IMR-90 (cell line): ENCODE measurements at regions not wholly inside any gene's neighbourhood (a gene's known extent, or its start where the extent isn't known, plus 50 kb on each side); places are given as distances from the start of the nearest gene placed in this dataset.

Source experiments
- ATAC-seq: fragments of 200-7000 bp; cut with Tn5 transposase; 2 replicates; pipeline ENCODE4 v1.9.1; 2020; ENCODE audit warnings: low read depth, mild to moderate bottlenecking, moderate library complexity
- BruUV-seq: library from RNA; stranded (reverse); fragments of 400-500 nt; replicated peaks from 2 replicates; lab custom pipeline; 2021; lab: Mats Ljungman, UMichigan
- CTCF ChIA-PET: fragments of 300-600 bp; formaldehyde crosslinking; extraction: SDS; loops from one replicate; lab custom pipeline; 2021; ENCODE audit warnings: antibody characterized with exemption; lab: Yijun Ruan, JAX
- POLR2A ChIA-PET: fragments of 300-600 bp; sonication (Branson Sonifier 250); formaldehyde crosslinking; loops from one replicate; lab custom pipeline; 2022; ENCODE audit warnings: antibody characterized with exemption; ENCODE audit not compliant: unreplicated experiment; lab: Charles Lee
- DNase-seq: peaks from one replicate; pipeline ENCODE4 v3.0.0; 2013
- H2AFZ ChIP-seq: replicated peaks from 2 replicates; pipeline ENCODE3; 2013; ENCODE audit warnings: low read length, mild to moderate bottlenecking; ENCODE audit not compliant: poor library complexity
- H2AK5ac ChIP-seq: 2 replicates; pipeline ENCODE4 v1.6.1; 2013; ENCODE audit warnings: low read depth, low read length, inconsistent platforms
- H2AK9ac ChIP-seq: replicated peaks from 2 replicates; pipeline ENCODE3; 2013; ENCODE audit warnings: mild to moderate bottlenecking, low read depth, low read length, moderate library complexity; ENCODE audit not compliant: poor library complexity
- H2BK120ac ChIP-seq: 2 replicates; pipeline ENCODE4 v1.6.1; 2013; ENCODE audit warnings: low read depth, low read length, inconsistent platforms
- H2BK15ac ChIP-seq: 3 replicates; pipeline ENCODE4 v1.6.1; 2013; ENCODE audit warnings: low read depth, low read length, inconsistent platforms
- H2BK20ac ChIP-seq: 2 replicates; pipeline ENCODE4 v1.6.1; 2013; ENCODE audit warnings: low read depth, mild to moderate bottlenecking, inconsistent platforms, low read length, moderate library complexity
- H2BK5ac ChIP-seq: 2 replicates; pipeline ENCODE4 v1.6.1; 2013; ENCODE audit warnings: mild to moderate bottlenecking, low read depth, low read length, inconsistent platforms; ENCODE audit not compliant: poor library complexity, severe bottlenecking
- H3K14ac ChIP-seq: replicated peaks from 2 replicates; pipeline ENCODE4 v1.6.1; 2013; ENCODE audit warnings: low read depth, low read length, inconsistent platforms
- H3K18ac ChIP-seq: 2 replicates; pipeline ENCODE4 v1.6.1; 2013; ENCODE audit warnings: low read depth, low read length, control low read depth
- H3K23ac ChIP-seq: 2 replicates; pipeline ENCODE4 v1.6.1; 2013; ENCODE audit warnings: low read depth, low read length, inconsistent platforms
- H3K27ac ChIP-seq: 2 replicates; pipeline ENCODE4 v1.5.1; 2013; ENCODE audit warnings: mild to moderate bottlenecking, control low read depth, low read length; ENCODE audit not compliant: insufficient read depth
- H3K27me3 ChIP-seq: 2 replicates; pipeline ENCODE4 v1.6.1; 2013; ENCODE audit warnings: low read length; ENCODE audit not compliant: control insufficient read depth, insufficient read depth
- H3K36me3 ChIP-seq: 2 replicates; pipeline ENCODE4 v1.6.1; 2013; ENCODE audit warnings: low read length, mixed read lengths; ENCODE audit not compliant: control insufficient read depth, insufficient read depth
- H3K4ac ChIP-seq: 2 replicates; pipeline ENCODE4 v1.6.1; 2013; ENCODE audit warnings: low read depth, low read length, inconsistent platforms
- H3K4me1 ChIP-seq: 2 replicates; pipeline ENCODE4 v1.6.1; 2013; ENCODE audit warnings: low read length, mixed read lengths; ENCODE audit not compliant: control insufficient read depth, insufficient read depth
- H3K4me2 ChIP-seq: 2 replicates; pipeline ENCODE4 v1.6.1; 2013; ENCODE audit warnings: low read depth, mild to moderate bottlenecking, control low read depth, low read length, moderate library complexity
- H3K4me3 ChIP-seq: 2 replicates; pipeline ENCODE4 v1.5.1; 2013; ENCODE audit warnings: low read depth, mild to moderate bottlenecking, control low read depth, low read length, moderate library complexity; ENCODE audit not compliant: insufficient read depth
- H3K56ac ChIP-seq: 2 replicates; pipeline ENCODE4 v1.6.1; 2013; ENCODE audit warnings: low read length, inconsistent platforms; ENCODE audit not compliant: insufficient read depth; ENCODE audit errors: extremely low read depth
- H3K79me1 ChIP-seq, 2 experiments: 2 replicates each; pipeline ENCODE4 v1.6.1; 2013; ENCODE audit warnings: low read length in 2 of 2, inconsistent platforms in 1 of 2, low read depth in 1 of 2
- H3K9ac ChIP-seq: 2 replicates; pipeline ENCODE4 v1.6.1; 2013; ENCODE audit warnings: low read depth, low read length, control low read depth
- H3K9me1 ChIP-seq: 2 replicates; pipeline ENCODE4 v1.6.1; 2013; ENCODE audit warnings: low read length, inconsistent platforms; ENCODE audit not compliant: insufficient read depth
- H3K9me3 ChIP-seq: 2 replicates; pipeline ENCODE4 v1.6.1; 2013; ENCODE audit warnings: low read length; ENCODE audit not compliant: control insufficient read depth, insufficient read depth
- H4K20me1 ChIP-seq: 2 replicates; pipeline ENCODE4 v1.6.1; 2013; ENCODE audit warnings: low read length, inconsistent platforms; ENCODE audit not compliant: insufficient read depth
- H4K5ac ChIP-seq: 2 replicates; pipeline ENCODE4 v1.6.1; 2013; ENCODE audit warnings: mild to moderate bottlenecking, low read depth, low read length, control low read depth
- H4K8ac ChIP-seq, 2 experiments: 2 replicates each; pipeline ENCODE4 v1.6.1; 2013; ENCODE audit warnings: low read depth in 2 of 2, low read length in 2 of 2, control low read depth in 1 of 2, inconsistent platforms in 1 of 2
- H4K91ac ChIP-seq: 2 replicates; pipeline ENCODE4 v1.6.1; 2013; ENCODE audit warnings: low read depth, low read length, inconsistent platforms; ENCODE audit not compliant: insufficient read depth
- BHLHE40 ChIP-seq: fragments of 150-350 bp; IDR thresholded peaks from 2 replicates; pipeline ENCODE4 v1.6.1; 2016; ENCODE audit warnings: mild to moderate bottlenecking, low read depth, low read length
- CEBPB ChIP-seq: IDR thresholded peaks from 2 replicates; pipeline ENCODE4 v1.6.1; 2012; ENCODE audit warnings: low read depth, low read length, improper control_type of control experiment
- CHD1 ChIP-seq: IDR thresholded peaks from 2 replicates; pipeline ENCODE4 v1.6.1; 2012; ENCODE audit warnings: low read depth, low read length, improper control_type of control experiment
- FOS ChIP-seq: fragments of 150-350 bp; IDR thresholded peaks from 2 replicates; pipeline ENCODE4 v1.6.1; 2016; ENCODE audit warnings: low read depth, low read length
- MAFK ChIP-seq: IDR thresholded peaks from 2 replicates; pipeline ENCODE4 v1.6.1; 2012; ENCODE audit warnings: low read depth, low read length, improper control_type of control experiment
- MAZ ChIP-seq: IDR thresholded peaks from 2 replicates; pipeline ENCODE4 v1.6.1; 2012; ENCODE audit warnings: low read depth, mild to moderate bottlenecking, low read length, improper control_type of control experiment, moderate library complexity, borderline replicate concordance
- MXI1 ChIP-seq: IDR thresholded peaks from 2 replicates; pipeline ENCODE4 v1.6.1; 2012; ENCODE audit warnings: low read depth, mild to moderate bottlenecking, low read length, moderate library complexity, borderline replicate concordance
- NFE2L2 ChIP-seq: fragments of 150-350 bp; IDR thresholded peaks from 2 replicates; pipeline ENCODE4 v1.6.1; 2016; ENCODE audit warnings: low read depth, mild to moderate bottlenecking, low read length
- POLR2A ChIP-seq: IDR thresholded peaks from 2 replicates; pipeline ENCODE4 v1.6.1; 2012; ENCODE audit warnings: mild to moderate bottlenecking, low read depth, low read length
- RAD21 ChIP-seq: IDR thresholded peaks from 2 replicates; pipeline ENCODE4 v1.6.1; 2012; ENCODE audit warnings: low read length, improper control_type of control experiment
- RCOR1 ChIP-seq: IDR thresholded peaks from 2 replicates; pipeline ENCODE4 v1.6.1; 2012; ENCODE audit warnings: mild to moderate bottlenecking, low read length, improper control_type of control experiment; ENCODE audit not compliant: insufficient replicate concordance
- RFX5 ChIP-seq: IDR thresholded peaks from 2 replicates; pipeline ENCODE4 v1.8.0; 2012; ENCODE audit warnings: low read depth, mild to moderate bottlenecking, low read length, moderate library complexity
- SMC3 ChIP-seq: fragments of 150-350 bp; IDR thresholded peaks from 2 replicates; pipeline ENCODE4 v1.6.1; 2016; ENCODE audit warnings: low read depth, mild to moderate bottlenecking, antibody characterized with exemption, low read length, moderate library complexity
- WGBS, 2 experiments: methylation state at CpG; one replicate each; pipeline versions ENCODE4 v1.1.5 to v1.1.7; 2013; ENCODE audit warnings: missing lambda C conversion rate in 2 of 2; ENCODE audit not compliant: insufficient read length in 1 of 2; ENCODE audit errors: extremely low coverage in 2 of 2; 5-methylcytosine and 5-hydroxymethylcytosine counted together
- dilution Hi-C: fragments of 300-500 bp; cut with HindIII; formaldehyde crosslinking; loops from one replicate; pipeline ENCODE4 v1.14.3; 2018; ENCODE audit warnings: low sequenced_read_pairs; ENCODE audit not compliant: unreplicated experiment
- in situ Hi-C: fragments of 300-500 bp; cut with MboI; formaldehyde crosslinking; loops from 3 replicates; pipeline ENCODE4 v1.14.3; 2019; ENCODE audit warnings: low sequenced_read_pairs, inconsistent platforms, mixed read lengths
- intact Hi-C: fragments of 100-400 bp; cut with micrococcal nuclease; formaldehyde crosslinking; loops from 2 replicates; pipeline ENCODE4 v1.10.0; 2022
- TF ChIP-seq, protein P1 (sequence below): fragments of 150-350 bp; IDR thresholded peaks from 2 replicates; pipeline ENCODE4 v1.6.1; 2017; ENCODE audit warnings: mild to moderate bottlenecking, antibody characterized with exemption, low read length, low read depth
- TF ChIP-seq, protein P2 (sequence below): conservative IDR thresholded peaks from 2 replicates; pipeline ENCODE4 v1.5.1; 2012; ENCODE audit warnings: mild to moderate bottlenecking, low read depth, low read length, improper control_type of control experiment
- TF ChIP-seq, protein P3 (sequence below): fragments of 150-350 bp; IDR thresholded peaks from 2 replicates; pipeline ENCODE4 v1.6.1; 2016; ENCODE audit warnings: low read depth, mild to moderate bottlenecking, low read length, moderate library complexity, borderline replicate concordance

GRCh38 chr1:110752941-110753725 is 78.4 kb upstream of the KCNA3 start:
- Histone ChIP-seq H4K20me1 (no peaks in the 10 kb centered on the region), H3K18ac (no peak overlapping the region), H3K4me2 (no peak overlapping the region), H2BK15ac (no peak overlapping the region), H2AFZ (no peak overlapping the region), H3K36me3 (no peaks in the 10 kb centered on the region), H3K27me3 (peaks cover 4% of the 10 kb centered on the region; the same call in 1 of the 2 replicates), H3K56ac (no peak overlapping the region), H3K27ac (no peak overlapping the region), H2BK5ac (no peak overlapping the region), H3K4ac (no peak overlapping the region), H3K9ac (no peak overlapping the region), H2AK5ac (no peak overlapping the region), H3K4me1 (no peaks in the 10 kb centered on the region), H4K8ac (no peak overlapping the region), H3K9me1 (no peaks in the 10 kb centered on the region), H2BK120ac (no peak overlapping the region), H3K9me3 (no peaks in the 10 kb centered on the region), H4K91ac (no peak overlapping the region), H3K79me1 (no peaks in the 10 kb centered on the region), H3K4me3 (no peak overlapping the region), H2BK20ac (no peak overlapping the region), H3K14ac (no peak overlapping the region), H2AK9ac (no peak overlapping the region), H4K5ac (no peak overlapping the region), H3K23ac (no peak overlapping the region)
- 89% methylated on average over 11 of the region's 23 CpGs; no CpG with 5 or more reads in 1 of the 2 experiments for WGBS, 2 experiments
- dilution Hi-C loops, result no loop called here
- BruUV-seq, result no TSS peak
- intact Hi-C loops, result no loop called here
- CTCF ChIA-PET, result no interaction called here
- in situ Hi-C loops, result no loop called here
- TF ChIP-seq RCOR1, result no peak
- no peak for TF ChIP-seq MAZ
- no peak for TF ChIP-seq RFX5
- TF ChIP-seq MXI1, result no peak
- no peak for TF ChIP-seq POLR2A
- TF ChIP-seq, protein P1, sequence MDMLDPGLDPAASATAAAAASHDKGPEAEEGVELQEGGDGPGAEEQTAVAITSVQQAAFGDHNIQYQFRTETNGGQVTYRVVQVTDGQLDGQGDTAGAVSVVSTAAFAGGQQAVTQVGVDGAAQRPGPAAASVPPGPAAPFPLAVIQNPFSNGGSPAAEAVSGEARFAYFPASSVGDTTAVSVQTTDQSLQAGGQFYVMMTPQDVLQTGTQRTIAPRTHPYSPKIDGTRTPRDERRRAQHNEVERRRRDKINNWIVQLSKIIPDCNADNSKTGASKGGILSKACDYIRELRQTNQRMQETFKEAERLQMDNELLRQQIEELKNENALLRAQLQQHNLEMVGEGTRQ, result no peak
- TF ChIP-seq BHLHE40, result no peak
- no peak for TF ChIP-seq NFE2L2
- TF ChIP-seq MAFK, result no peak
- TF ChIP-seq RAD21, result no peak
- TF ChIP-seq, protein P2, sequence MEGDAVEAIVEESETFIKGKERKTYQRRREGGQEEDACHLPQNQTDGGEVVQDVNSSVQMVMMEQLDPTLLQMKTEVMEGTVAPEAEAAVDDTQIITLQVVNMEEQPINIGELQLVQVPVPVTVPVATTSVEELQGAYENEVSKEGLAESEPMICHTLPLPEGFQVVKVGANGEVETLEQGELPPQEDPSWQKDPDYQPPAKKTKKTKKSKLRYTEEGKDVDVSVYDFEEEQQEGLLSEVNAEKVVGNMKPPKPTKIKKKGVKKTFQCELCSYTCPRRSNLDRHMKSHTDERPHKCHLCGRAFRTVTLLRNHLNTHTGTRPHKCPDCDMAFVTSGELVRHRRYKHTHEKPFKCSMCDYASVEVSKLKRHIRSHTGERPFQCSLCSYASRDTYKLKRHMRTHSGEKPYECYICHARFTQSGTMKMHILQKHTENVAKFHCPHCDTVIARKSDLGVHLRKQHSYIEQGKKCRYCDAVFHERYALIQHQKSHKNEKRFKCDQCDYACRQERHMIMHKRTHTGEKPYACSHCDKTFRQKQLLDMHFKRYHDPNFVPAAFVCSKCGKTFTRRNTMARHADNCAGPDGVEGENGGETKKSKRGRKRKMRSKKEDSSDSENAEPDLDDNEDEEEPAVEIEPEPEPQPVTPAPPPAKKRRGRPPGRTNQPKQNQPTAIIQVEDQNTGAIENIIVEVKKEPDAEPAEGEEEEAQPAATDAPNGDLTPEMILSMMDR, result no peak
- no peak for TF ChIP-seq CHD1
- TF ChIP-seq, protein P3, sequence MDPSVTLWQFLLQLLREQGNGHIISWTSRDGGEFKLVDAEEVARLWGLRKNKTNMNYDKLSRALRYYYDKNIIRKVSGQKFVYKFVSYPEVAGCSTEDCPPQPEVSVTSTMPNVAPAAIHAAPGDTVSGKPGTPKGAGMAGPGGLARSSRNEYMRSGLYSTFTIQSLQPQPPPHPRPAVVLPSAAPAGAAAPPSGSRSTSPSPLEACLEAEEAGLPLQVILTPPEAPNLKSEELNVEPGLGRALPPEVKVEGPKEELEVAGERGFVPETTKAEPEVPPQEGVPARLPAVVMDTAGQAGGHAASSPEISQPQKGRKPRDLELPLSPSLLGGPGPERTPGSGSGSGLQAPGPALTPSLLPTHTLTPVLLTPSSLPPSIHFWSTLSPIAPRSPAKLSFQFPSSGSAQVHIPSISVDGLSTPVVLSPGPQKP, result no peak
- TF ChIP-seq SMC3, result no peak
- TF ChIP-seq FOS, result no peak
- TF ChIP-seq CEBPB, result no peak
- no peak for DNase-seq
- POLR2A ChIA-PET, result no interaction called here
- no peak for ATAC-seq
